ENCODE measurements at regions not wholly inside any gene's neighbourhood (a gene's known extent, or its start where the extent isn't known, plus 50 kb on each side); places are given as distances from the start of the nearest gene placed in this dataset.

DNA sequence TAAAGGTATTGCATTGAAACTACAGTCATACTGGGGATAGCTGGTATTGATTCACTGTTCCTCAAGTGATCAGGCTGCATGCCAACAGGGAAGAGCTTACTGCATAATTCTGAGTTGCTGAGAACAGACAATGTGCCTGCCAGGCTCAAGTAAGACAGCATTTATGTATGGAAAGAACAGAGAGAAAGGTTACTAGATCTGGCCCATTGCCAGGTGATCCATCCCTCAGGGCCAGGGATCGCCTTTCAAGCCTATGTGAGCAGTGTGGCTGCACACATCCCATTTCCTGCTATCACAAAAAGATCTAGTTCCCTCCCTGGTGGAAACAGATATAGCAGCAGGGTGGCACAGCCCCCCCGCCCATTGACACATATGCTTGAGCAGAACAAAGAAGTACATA is 254.0 kb downstream of the TMA16 start:
- Mint-ChIP-seq H3K9me3 (peaks cover 24% of the 10 kb centered on the region), H3K27me3 (ENCODE audit: low read depth, poor library complexity) (peaks cover 4% of the 10 kb centered on the region), H3K36me3 (ENCODE audit: low read depth) (no peaks in the 10 kb centered on the region), H3K27ac (no peak overlapping the region), H3K4me3 (no peak overlapping the region), H3K4me1 (no peaks in the 10 kb centered on the region)
- no peak for DNase-seq
- TF ChIP-seq, protein P1, sequence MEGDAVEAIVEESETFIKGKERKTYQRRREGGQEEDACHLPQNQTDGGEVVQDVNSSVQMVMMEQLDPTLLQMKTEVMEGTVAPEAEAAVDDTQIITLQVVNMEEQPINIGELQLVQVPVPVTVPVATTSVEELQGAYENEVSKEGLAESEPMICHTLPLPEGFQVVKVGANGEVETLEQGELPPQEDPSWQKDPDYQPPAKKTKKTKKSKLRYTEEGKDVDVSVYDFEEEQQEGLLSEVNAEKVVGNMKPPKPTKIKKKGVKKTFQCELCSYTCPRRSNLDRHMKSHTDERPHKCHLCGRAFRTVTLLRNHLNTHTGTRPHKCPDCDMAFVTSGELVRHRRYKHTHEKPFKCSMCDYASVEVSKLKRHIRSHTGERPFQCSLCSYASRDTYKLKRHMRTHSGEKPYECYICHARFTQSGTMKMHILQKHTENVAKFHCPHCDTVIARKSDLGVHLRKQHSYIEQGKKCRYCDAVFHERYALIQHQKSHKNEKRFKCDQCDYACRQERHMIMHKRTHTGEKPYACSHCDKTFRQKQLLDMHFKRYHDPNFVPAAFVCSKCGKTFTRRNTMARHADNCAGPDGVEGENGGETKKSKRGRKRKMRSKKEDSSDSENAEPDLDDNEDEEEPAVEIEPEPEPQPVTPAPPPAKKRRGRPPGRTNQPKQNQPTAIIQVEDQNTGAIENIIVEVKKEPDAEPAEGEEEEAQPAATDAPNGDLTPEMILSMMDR (IDR thresholded peaks at IDR 0.05), result no peak

DNA sequence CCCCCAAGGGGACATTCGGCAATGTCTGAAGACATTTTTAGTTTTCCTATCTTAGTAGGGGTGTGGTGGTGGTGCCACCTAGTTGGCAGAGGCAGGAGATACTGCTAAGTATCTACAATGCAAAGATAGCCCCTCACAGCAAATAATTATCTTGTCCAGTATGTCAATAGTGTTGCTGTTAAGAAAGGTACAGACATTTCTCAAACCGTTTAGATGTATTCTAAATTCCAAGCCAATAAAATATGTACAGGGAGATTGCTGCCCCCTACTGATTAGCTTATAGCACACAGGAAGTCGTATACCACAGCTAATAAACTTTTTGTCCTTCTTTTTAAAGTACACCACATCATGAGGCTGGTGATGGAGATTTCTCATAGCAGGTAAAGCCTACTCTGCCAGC is 260.5 kb downstream of the TMA16 start:
- TF ChIP-seq, protein P1 (IDR thresholded peaks at IDR 0.05), result peak; percentile 14
- H3K9me3 Mint-ChIP-seq, result no peaks in the 10 kb centered on the region
- H3K36me3 Mint-ChIP-seq (ENCODE audit: low read depth), result no peaks in the 10 kb centered on the region
- no peak overlapping the region for H3K4me3 Mint-ChIP-seq
- no peak for DNase-seq
- H3K27ac Mint-ChIP-seq, result no peak overlapping the region
- no peaks in the 10 kb centered on the region for H3K27me3 Mint-ChIP-seq (ENCODE audit: low read depth, poor library complexity)
- no peaks in the 10 kb centered on the region for H3K4me1 Mint-ChIP-seq

DNA sequence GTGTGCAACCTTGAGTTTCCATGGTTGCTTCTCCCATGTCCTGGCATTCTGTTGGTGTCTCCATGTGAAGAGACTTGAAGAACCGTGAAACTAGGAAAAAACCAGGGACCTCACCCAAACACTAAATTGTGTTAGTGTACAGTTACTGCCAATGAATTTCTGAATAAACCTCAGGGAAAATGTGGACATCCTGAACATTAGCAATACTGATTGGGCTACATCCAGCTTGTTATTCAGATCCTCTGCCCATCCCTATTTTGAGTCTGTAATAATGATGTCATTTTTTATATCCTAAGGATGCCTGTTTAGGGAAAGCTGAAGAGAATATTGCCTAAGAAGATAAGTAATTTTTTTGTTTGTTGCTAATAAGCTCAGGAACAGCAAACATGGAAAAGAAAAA is 262.7 kb downstream of the TMA16 start:
- Mint-ChIP-seq H3K27me3 (ENCODE audit: low read depth, poor library complexity) (no peaks in the 10 kb centered on the region), H3K36me3 (ENCODE audit: low read depth) (no peaks in the 10 kb centered on the region), H3K4me3 (no peak overlapping the region), H3K9me3 (no peaks in the 10 kb centered on the region), H3K27ac (no peak overlapping the region), H3K4me1 (no peaks in the 10 kb centered on the region)
- TF ChIP-seq, protein P1 (IDR thresholded peaks at IDR 0.05), result no peak
- DNase-seq, result no peak

DNA sequence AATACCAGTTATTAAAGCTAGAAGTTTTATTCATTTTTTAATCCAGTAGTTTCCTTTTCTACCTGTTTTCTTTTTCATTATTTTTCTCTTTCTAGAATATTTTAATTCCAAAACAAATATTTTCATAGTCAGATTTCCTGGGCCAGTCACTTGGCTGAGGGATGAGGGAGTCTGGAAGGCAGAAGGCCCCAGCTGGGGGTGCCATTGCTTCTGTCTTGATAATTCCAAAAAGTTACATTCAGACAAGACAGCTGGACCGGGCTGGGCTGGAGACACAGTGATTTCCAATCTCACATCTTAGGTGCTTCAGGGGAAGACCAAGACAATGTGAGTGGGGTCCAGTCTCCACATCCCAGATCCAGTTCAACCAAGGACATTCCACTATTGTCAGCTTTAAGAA is 263.5 kb downstream of the TMA16 start:
- TF ChIP-seq, protein P1 (IDR thresholded peaks at IDR 0.05), result no peak
- H3K4me3 Mint-ChIP-seq, result no peak overlapping the region
- no peaks in the 10 kb centered on the region for H3K36me3 Mint-ChIP-seq (ENCODE audit: low read depth)
- no peaks in the 10 kb centered on the region for H3K9me3 Mint-ChIP-seq
- no peaks in the 10 kb centered on the region for H3K4me1 Mint-ChIP-seq
- no peak for DNase-seq
- H3K27me3 Mint-ChIP-seq (ENCODE audit: low read depth, poor library complexity), result no peaks in the 10 kb centered on the region
- no peak overlapping the region for H3K27ac Mint-ChIP-seq

DNA sequence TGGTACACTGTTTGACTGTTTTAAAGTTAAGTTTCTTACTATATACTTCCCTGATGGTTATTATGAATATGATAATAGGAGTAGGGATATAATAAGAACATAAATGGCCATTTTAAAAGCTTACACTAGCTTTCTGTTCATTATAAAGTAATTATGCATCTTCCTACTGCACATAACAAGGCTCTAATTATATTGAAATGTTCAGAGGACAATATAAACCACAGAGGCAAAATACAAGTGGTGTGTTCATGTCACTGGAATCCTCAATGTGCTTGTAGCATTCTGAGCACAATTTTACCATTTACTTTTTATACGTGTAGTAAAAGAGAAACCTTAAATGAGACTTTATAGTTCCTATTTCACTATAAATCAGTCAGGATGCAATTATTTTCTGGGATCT is 268.3 kb downstream of the TMA16 start:
- Mint-ChIP-seq H3K4me3 (no peak overlapping the region), H3K36me3 (ENCODE audit: low read depth) (no peaks in the 10 kb centered on the region), H3K4me1 (no peaks in the 10 kb centered on the region), H3K9me3 (no peaks in the 10 kb centered on the region), H3K27ac (no peak overlapping the region), H3K27me3 (ENCODE audit: low read depth, poor library complexity) (no peaks in the 10 kb centered on the region)
- TF ChIP-seq, protein P1 (IDR thresholded peaks at IDR 0.05), result no peak
- DNase-seq, result no peak

DNA sequence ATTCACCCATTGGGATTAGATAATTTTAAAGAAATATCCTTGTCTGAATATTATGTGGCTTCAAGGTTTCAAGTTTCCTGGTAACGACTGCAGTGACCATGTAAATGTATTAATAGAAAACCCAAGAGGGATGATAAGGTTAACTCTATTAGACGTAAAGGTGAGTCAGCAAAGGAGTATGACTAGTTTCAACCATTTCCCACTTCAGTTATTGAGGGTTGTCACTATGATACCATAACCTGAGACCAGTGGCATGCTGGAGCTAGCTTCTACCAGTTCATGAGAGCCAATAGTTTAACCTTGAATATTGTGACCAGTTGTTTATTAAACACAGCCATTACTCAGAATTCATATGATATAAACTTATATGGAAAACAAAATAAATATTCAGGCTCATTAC is 270.1 kb downstream of the TMA16 start:
- no peaks in the 10 kb centered on the region for H3K4me1 Mint-ChIP-seq
- H3K27ac Mint-ChIP-seq, result no peak overlapping the region
- H3K9me3 Mint-ChIP-seq, result no peaks in the 10 kb centered on the region
- no peak for DNase-seq
- H3K36me3 Mint-ChIP-seq (ENCODE audit: low read depth), result no peaks in the 10 kb centered on the region
- TF ChIP-seq, protein P1 (IDR thresholded peaks at IDR 0.05), result no peak
- no peaks in the 10 kb centered on the region for H3K27me3 Mint-ChIP-seq (ENCODE audit: low read depth, poor library complexity)
- H3K4me3 Mint-ChIP-seq, result no peak overlapping the region

Measured in nephron progenitor cell (in vitro differentiated cells).